ENCODE measurements at regions not wholly inside any gene's neighbourhood (a gene's known extent, or its start where the extent isn't known, plus 50 kb on each side); places are given as distances from the start of the nearest gene placed in this dataset.

GRCh38 chr1:217117973-217118465 is 394.8 kb upstream of the ESRRG start (continued):
- TF ChIP-seq, protein P1, sequence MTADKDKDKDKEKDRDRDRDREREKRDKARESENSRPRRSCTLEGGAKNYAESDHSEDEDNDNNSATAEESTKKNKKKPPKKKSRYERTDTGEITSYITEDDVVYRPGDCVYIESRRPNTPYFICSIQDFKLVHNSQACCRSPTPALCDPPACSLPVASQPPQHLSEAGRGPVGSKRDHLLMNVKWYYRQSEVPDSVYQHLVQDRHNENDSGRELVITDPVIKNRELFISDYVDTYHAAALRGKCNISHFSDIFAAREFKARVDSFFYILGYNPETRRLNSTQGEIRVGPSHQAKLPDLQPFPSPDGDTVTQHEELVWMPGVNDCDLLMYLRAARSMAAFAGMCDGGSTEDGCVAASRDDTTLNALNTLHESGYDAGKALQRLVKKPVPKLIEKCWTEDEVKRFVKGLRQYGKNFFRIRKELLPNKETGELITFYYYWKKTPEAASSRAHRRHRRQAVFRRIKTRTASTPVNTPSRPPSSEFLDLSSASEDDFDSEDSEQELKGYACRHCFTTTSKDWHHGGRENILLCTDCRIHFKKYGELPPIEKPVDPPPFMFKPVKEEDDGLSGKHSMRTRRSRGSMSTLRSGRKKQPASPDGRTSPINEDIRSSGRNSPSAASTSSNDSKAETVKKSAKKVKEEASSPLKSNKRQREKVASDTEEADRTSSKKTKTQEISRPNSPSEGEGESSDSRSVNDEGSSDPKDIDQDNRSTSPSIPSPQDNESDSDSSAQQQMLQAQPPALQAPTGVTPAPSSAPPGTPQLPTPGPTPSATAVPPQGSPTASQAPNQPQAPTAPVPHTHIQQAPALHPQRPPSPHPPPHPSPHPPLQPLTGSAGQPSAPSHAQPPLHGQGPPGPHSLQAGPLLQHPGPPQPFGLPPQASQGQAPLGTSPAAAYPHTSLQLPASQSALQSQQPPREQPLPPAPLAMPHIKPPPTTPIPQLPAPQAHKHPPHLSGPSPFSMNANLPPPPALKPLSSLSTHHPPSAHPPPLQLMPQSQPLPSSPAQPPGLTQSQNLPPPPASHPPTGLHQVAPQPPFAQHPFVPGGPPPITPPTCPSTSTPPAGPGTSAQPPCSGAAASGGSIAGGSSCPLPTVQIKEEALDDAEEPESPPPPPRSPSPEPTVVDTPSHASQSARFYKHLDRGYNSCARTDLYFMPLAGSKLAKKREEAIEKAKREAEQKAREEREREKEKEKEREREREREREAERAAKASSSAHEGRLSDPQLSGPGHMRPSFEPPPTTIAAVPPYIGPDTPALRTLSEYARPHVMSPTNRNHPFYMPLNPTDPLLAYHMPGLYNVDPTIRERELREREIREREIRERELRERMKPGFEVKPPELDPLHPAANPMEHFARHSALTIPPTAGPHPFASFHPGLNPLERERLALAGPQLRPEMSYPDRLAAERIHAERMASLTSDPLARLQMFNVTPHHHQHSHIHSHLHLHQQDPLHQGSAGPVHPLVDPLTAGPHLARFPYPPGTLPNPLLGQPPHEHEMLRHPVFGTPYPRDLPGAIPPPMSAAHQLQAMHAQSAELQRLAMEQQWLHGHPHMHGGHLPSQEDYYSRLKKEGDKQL (CRISPR knock-in tag; IDR thresholded peaks at IDR 0.05; ENCODE audit: borderline replicate concordance): no peak
- TF ChIP-seq ZNF184 (CRISPR knock-in tag; IDR thresholded peaks at IDR 0.05) (no peak), ZBTB34 (CRISPR knock-in tag; IDR thresholded peaks at IDR 0.05) (no peak), MEIS2 (IDR thresholded peaks at IDR 0.05; ENCODE audit: partially characterized antibody) (no peak), SMC3 (conservative IDR thresholded peaks at IDR 0.05; ENCODE audit: insufficient read depth, low read depth, low read length) (no peak), CBX2 (IDR thresholded peaks at IDR 0.05; ENCODE audit: insufficient read depth, low read length, poor library complexity, severe bottlenecking) (no peak), MTA2 (IDR thresholded peaks at IDR 0.05; ENCODE audit: low read depth) (no peak), ZNF511 (CRISPR knock-in tag; IDR thresholded peaks at IDR 0.05) (no peak)
